ENCODE measurements at regions not wholly inside any gene's neighbourhood (a gene's known extent, or its start where the extent isn't known, plus 50 kb on each side); places are given as distances from the start of the nearest gene placed in this dataset.

DNA sequence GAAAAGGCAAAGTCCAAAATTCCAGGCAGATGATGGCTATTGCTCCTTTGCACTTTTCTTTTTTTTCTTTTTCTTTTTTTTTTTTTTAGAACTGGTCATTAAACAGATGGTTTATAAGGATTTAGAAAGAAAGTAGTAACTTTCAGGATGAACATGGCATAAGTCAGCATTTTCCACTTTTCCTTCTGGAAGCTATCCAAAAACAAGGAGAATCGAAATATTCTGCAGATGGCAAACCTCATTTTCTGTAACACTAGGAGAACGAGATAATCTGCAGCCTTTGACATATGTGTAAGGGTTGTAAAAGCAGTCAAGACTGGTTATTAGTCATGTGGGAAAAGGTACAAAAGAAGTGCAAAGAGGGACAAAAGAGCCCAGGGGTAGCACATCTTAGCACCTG lies 69.1 kb upstream of the PUM3 start:
- DNase-seq = no peak

DNA sequence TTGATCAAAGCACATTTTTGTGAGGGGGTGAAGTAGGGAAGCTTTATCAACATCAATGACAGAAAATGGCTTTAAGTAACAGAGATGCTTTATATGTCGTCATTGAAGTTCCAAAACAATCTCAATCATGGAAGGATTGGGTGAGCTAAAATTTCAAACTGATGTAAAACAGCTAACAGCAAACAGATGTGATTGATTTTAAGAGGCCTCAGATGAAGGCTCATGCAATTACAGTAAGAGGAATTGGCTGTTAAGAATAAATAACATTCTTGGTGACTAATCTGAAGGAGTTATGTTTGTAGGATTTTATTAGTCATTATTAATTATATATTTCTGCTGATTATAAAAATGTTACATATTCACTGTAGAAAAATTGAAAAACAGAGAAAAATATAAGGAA lies 63.5 kb upstream of the PUM3 start:
- DNase-seq = no peak

DNA sequence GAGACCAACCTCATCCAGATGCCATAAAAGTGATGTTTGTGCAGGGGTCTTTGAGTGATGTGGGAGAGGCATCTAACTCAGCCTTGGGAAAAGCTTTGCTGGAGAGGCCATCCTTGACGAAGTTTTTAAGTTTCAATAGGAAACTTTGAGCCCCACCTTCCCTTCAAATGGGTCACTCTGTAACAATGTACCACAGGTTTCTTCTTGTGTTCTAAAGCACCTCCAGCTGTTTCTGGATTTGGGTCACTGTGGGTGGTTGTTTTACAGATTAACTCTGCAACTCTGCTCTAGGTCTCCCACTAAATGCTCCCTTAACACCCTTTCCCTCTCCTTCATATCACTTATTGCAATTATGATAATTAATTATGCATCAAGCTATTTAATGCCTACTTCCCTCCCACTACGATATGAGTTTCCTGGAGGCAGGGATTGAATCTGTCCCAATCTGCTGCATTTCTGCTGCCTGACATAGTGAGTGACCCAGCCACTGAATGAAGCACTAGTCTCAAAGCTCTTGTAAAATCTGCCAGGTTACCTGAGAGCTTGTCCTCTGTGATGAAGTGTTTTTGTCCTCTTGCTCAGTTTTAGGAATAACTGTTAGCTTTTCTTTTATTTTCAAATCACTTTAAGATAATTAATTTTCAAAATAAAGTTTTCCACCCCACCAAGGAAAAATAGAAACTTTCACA lies 60.5 kb upstream of the PUM3 start:
- no peak for DNase-seq
